HG02610 (cell line): ENCODE measurements at regions not wholly inside any gene's neighbourhood (a gene's known extent, or its start where the extent isn't known, plus 50 kb on each side); places are given as distances from the start of the nearest gene placed in this dataset.

Source experiments
- ATAC-seq: cut with Tn5 transposase; IDR thresholded peaks from one replicate; pipeline ENCODE4 v1.9.1; 2021; ENCODE audit warnings: mild to moderate bottlenecking, moderate library complexity; ENCODE audit not compliant: unreplicated experiment

GRCh38 chr2:121085801-121086200 is 199.2 kb downstream of the TFCP2L1 start:
- ATAC-seq = no peak

DNA sequence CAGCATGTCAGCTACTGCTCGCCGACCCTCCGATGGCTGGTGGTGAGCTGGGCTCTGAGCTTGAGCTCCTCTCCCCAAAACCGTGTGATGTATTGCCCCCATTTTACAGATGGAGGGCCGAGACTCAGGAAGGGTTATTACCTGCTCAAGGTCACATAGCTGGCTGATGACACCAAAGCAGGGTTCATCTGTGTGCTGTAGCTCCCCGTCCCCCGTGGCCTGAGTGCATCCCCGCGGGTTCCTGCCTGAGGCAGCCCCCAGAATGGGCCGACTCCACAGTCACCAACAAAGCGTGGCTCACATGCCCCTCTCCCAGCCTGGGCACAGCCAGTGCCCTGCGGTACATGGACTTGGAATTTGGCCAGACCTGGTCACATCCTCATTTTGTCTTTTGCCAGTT is 198.6 kb downstream of the TFCP2L1 start:
- no peak for ATAC-seq

- ATAC-seq = no peak
Observed at GRCh38 chr2:121087117-121087516, 197.9 kb downstream of the TFCP2L1 start.

GRCh38 chr2:121088251-121089165 is 196.5 kb downstream of the TFCP2L1 start:
- no peak for ATAC-seq

GRCh38 chr2:121089166-121089510 is 195.9 kb downstream of the TFCP2L1 start:
- no peak for ATAC-seq

DNA sequence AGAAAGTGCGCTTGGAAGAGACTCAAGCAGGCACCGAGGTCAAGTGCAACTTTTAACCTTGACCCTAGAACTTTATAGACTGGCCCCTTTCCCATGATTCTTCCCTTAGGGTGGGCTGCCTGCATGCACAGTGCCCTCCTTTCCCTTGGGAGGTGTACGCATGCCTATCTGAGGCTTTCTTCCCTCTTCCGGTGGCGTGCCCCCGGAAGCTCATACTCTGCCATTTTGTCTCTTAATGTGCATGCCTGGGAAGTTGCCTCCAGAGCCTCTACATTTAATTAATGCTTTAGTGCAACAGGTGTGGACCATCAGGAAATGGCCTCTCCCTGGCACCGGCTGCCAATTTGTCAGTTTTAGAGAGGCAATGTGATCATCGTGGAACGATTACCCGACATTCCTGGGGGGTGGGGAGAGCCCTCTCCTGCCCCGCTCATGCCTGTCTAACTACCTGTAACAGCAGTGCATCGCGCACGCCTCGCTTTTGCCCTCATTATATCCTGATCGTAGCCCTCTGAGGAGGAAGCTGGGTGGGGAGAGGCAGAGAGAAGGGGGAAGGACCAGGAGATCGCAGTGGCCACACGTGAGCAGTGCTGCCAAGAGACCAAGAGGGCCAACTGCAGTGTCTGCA is 194.8 kb downstream of the TFCP2L1 start:
- no peak for ATAC-seq

- no peak for ATAC-seq
Observed at GRCh38 chr2:121092095-121092494, 192.9 kb downstream of the TFCP2L1 start.

DNA sequence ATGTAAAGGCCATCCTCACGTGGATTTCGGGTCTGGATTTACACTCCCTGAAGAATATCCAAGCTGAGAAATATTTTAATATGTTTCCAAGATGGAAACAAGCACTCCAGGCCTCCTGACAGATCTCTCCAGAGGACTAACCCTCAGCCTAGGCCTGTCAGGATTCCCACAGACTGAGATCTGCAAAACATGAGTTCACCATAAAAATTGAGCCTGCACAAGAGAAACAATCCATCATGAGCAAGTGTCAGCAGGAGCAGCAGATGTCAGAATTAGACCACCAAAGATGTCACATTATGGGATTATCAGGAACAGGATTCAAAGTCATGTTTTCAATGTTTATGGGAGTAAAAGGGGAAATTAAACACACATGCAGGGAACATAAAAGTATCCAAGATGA is 191.3 kb downstream of the TFCP2L1 start:
- ATAC-seq = no peak

GRCh38 chr2:121094101-121094500 is 190.9 kb downstream of the TFCP2L1 start:
- ATAC-seq = no peak

- no peak for ATAC-seq
Observed at GRCh38 chr2:121094845-121095244, 190.2 kb downstream of the TFCP2L1 start.

GRCh38 chr2:121095257-121096080 is 189.5 kb downstream of the TFCP2L1 start:
- no peak for ATAC-seq

DNA sequence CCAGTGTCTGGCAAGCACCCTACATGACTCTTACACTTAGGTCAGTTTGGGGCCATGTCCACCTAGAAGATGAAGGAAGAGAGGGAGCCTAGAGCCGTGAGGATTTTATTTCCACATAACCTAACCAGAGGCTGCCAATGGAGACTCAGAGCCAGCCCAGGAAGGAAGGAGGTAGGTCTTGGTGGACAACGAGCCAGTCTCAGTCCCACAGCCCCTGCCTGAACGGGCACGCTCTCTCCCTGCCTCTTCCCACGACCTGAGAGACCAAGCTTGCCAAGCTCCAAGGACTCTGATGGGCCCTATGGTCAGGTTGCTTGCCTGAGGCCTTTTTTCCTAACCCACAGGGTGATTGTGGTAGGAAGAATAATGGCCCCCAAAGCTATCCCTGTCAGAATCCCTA is 188.4 kb downstream of the TFCP2L1 start:
- ATAC-seq = no peak

GRCh38 chr2:121098556-121098955 is 186.4 kb downstream of the TFCP2L1 start:
- no peak for ATAC-seq

DNA sequence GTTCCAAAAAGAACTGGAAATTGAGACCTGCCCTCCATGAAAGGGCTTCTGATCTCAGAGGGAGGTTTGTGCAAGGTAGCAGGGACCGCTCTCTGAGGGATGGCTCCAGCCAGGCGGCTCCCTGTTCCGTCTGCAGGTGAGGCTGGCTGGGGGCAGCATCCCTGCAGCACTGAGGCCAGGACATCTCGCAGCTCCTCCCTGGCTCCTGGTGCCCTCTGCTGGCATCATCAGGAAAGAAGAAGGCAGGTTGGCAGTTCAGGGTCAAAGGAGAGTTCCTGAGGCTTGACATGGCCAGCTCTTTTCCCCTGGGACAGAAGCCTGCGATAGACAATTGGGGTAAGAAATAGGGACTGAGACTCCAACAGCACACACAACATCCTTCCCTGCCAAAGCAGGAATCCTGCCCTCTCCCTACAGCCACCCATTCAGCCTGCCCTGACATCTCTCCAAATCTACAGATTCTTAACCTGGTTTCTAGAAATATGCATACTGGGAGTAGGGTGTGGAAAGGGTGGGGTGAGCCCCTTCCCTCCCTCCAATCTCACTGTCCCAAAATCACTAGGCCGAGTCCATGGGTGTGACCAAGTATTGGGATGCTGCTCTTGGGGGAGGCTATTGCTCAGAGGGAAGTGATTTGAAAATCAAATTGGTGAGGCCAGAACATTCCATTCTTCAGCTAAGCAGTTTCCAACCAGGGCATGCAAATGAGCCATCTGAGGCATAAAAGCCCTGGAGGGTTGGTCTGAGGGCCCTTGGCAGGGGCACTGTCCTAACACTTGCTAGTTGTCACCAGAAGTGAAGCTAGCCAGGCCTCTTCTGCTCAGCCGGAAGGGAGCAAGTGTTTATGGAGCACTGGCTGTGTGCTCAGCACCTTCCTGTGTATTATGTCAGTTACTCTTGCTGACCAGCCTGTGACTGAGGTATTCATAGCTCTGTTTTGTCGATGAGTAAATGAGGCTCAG is 185.4 kb downstream of the TFCP2L1 start:
- no peak for ATAC-seq

DNA sequence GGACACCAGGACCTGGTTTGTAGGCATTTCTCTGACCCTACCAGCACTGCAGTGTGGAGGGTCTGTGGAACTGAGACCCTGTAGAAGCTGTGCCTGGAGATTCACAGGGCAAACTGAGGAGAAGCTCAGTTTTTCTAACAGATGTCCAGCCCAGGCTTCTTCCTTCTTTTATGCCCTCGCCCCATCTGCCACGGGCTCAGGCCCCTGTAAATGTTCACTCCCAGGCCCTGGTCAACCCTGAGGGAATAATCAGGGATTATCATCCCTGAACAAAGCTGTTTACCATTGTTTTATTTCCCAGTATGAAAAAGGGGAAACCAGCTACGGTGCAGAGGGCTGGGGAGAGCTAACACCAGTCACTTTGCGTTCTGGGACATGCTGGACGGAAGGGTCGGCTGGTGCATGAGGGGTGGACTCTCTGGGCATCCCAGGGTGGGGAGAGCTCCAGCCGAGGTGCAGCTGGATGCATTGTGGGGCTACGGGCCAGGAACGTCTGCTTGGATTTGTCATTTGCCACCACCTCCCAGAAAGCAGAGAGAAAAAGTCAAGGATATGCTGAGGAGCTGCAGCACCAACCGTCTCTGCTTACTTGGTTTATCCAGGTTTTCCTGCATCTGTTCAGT is 183.8 kb downstream of the TFCP2L1 start:
- no peak for ATAC-seq

- ATAC-seq = no peak
Observed at GRCh38 chr2:121102941-121103340, 182.1 kb downstream of the TFCP2L1 start.

DNA sequence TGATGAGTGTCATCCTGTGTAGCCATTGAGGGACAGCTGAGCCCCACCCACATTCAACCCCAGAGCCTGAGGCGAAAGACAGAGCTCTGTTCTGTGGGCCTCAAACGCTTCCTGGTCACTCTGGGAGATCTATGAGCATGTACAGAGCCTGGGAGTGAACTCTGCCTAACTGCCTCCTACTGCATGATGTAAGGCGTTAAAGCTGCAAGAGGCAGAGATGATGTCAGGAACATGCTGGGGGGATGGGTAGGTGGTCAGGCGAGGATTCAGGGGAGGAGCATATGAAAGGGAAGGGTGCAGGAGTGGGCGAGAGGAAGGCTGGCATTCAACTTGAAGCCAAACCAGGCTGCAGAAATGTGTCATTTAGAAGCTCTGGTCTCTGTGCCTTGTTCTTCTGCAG is 181.0 kb downstream of the TFCP2L1 start:
- no peak for ATAC-seq

DNA sequence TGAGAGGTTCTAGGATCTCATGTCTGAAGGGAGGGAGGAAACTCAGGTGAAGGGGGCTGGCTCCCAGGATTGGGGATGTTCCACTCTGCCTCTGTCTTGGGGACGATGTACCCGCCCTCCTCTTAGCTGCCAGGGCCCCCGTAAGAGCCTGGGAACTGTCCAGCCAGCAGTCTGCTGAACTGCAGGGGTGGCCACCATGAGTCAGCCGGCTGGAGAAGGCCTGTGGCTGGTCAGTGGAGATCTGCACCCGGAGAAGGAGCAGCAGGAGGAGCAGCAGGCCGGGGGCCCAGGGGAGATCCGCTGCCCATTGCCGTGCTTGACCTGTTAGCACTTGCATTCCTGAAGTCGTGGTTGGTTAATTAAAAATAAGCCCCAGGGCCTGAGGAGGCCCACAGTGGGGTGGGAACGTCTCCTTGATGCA is 180.3 kb downstream of the TFCP2L1 start:
- ATAC-seq = no peak

DNA sequence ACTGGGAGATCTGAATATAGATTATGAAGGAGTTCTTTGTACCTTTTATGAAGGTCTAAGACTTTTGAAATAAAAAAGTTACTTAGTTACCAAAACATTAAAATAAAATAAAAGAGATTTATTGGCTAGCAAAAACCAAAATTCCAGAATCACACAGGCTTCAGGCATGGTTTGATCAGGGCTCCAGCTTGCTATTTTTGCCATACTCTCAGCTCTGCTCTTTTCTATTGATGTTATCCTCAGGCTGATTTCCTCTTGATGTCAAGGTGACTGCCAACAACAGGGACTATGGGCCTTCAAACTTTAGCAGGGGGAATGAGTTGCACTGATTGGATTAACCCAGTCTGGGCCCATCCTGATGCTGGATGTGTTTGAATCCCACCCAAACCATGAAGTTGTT is 174.1 kb downstream of the TFCP2L1 start:
- no peak for ATAC-seq

DNA sequence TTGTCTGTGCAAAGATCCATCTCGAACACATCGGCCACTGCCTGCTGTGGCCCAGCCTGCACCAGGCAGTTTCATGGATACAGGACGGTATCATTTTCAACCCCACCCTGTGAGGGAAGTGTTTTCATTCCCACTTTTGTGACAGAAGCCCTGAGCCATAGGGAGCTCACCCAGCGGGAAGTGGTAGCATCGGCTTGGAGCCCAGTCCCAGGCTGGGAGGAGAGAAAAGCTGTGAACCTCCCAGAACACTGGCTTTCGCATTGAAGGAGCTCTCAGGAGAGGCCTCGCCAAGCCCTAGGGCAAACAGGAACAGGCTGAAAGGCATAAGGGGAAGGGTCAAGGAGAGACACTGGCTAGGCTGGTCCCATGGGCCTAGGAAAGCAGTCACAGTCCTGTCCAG is 166.1 kb downstream of the TFCP2L1 start:
- no peak for ATAC-seq
